ENCODE measurements at regions not wholly inside any gene's neighbourhood (a gene's known extent, or its start where the extent isn't known, plus 50 kb on each side); places are given as distances from the start of the nearest gene placed in this dataset.

DNA sequence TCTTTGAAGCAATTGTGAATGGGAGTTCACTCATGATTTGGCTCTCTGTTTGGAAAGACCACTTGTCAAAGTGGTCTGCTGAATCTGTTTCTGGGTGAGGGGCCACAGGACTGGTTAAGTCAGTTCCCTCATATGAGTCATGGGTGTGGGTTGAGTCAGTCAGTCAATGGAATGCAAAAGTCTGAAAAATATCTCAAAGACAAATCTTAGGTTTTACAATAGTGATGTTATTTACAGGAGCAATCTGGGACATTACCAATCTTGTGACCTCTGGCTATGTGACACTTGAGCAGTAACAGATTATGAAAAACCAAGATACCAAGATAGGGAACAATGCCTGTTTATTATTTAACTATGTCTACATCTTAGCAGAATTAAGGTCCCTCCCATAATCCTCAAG is 311.6 kb downstream of the AASDHPPT start:
- Histone ChIP-seq H3K9me3 (ENCODE audit: control insufficient read depth, insufficient read depth, low read length) (no peaks in the 10 kb centered on the region), H3K9me2 (replicated peaks; ENCODE audit: control insufficient read depth, low read length) (no peaks in the 10 kb centered on the region), H4K20me1 (ENCODE audit: control insufficient read depth, insufficient read depth, low read depth, low read length) (no peaks in the 10 kb centered on the region), H3K27ac (ENCODE audit: low read depth, low read length) (no peak overlapping the region), H3K27me3 (ENCODE audit: control insufficient read depth, low read length) (no peaks in the 10 kb centered on the region), H3K79me2 (ENCODE audit: control insufficient read depth, low read length) (no peaks in the 10 kb centered on the region), H3K4me2 (ENCODE audit: low read length) (no peak overlapping the region), H3K4me3 (ENCODE audit: low read length) (no peak overlapping the region), H3K4me1 (ENCODE audit: control insufficient read depth, low read length) (no peaks in the 10 kb centered on the region), H3K36me3 (ENCODE audit: control insufficient read depth, low read length) (no peaks in the 10 kb centered on the region), H3F3A (ENCODE audit: control insufficient read depth, insufficient read depth) (no peaks in the 10 kb centered on the region)
- TF ChIP-seq CTCF (IDR thresholded peaks at IDR 0.05; ENCODE audit: low read depth, low read length, poor library complexity, severe bottlenecking), result no peak

GRCh38 chr11:106390078-106390477 is 312.6 kb downstream of the AASDHPPT start:
- Histone ChIP-seq H3K4me3 (ENCODE audit: low read length) (no peak overlapping the region), H4K20me1 (ENCODE audit: control insufficient read depth, insufficient read depth, low read depth, low read length) (no peaks in the 10 kb centered on the region), H3K27me3 (ENCODE audit: control insufficient read depth, low read length) (no peaks in the 10 kb centered on the region), H3K36me3 (ENCODE audit: control insufficient read depth, low read length) (no peaks in the 10 kb centered on the region), H3K4me2 (ENCODE audit: low read length) (no peak overlapping the region), H3K4me1 (ENCODE audit: control insufficient read depth, low read length) (no peaks in the 10 kb centered on the region), H3K9me2 (replicated peaks; ENCODE audit: control insufficient read depth, low read length) (no peaks in the 10 kb centered on the region), H3K79me2 (ENCODE audit: control insufficient read depth, low read length) (no peaks in the 10 kb centered on the region), H3K9me3 (ENCODE audit: control insufficient read depth, insufficient read depth, low read length) (no peaks in the 10 kb centered on the region), H3K27ac (ENCODE audit: low read depth, low read length) (no peak overlapping the region), H3F3A (ENCODE audit: control insufficient read depth, insufficient read depth) (no peaks in the 10 kb centered on the region)
- TF ChIP-seq CTCF (IDR thresholded peaks at IDR 0.05; ENCODE audit: low read depth, low read length, poor library complexity, severe bottlenecking) (no peak), EZH2phosphoT487 (IDR thresholded peaks at IDR 0.05; ENCODE audit: borderline replicate concordance, low read length) (no peak)

GRCh38 chr11:106391771-106392420 is 314.4 kb downstream of the AASDHPPT start:
- H3K9me2 ChIP-seq (replicated peaks; ENCODE audit: control insufficient read depth, low read length), result no peaks in the 10 kb centered on the region

More at GRCh38 chr11:106391771-106392420, 314.4 kb downstream of the AASDHPPT start:
- Histone ChIP-seq H3K79me2 (ENCODE audit: control insufficient read depth, low read length) (no peaks in the 10 kb centered on the region), H3K27ac (ENCODE audit: low read depth, low read length) (no peak overlapping the region), H3K4me2 (ENCODE audit: low read length) (no peak overlapping the region), H3F3A (ENCODE audit: control insufficient read depth, insufficient read depth) (no peaks in the 10 kb centered on the region), H3K4me1 (ENCODE audit: control insufficient read depth, low read length) (no peaks in the 10 kb centered on the region), H3K4me3 (ENCODE audit: low read length) (no peak overlapping the region), H3K9me3 (ENCODE audit: control insufficient read depth, insufficient read depth, low read length) (no peaks in the 10 kb centered on the region), H3K36me3 (ENCODE audit: control insufficient read depth, low read length) (no peaks in the 10 kb centered on the region), H3K27me3 (ENCODE audit: control insufficient read depth, low read length) (no peaks in the 10 kb centered on the region), H4K20me1 (ENCODE audit: control insufficient read depth, insufficient read depth, low read depth, low read length) (no peaks in the 10 kb centered on the region)
- no peak for TF ChIP-seq CTCF (IDR thresholded peaks at IDR 0.05; ENCODE audit: low read depth, low read length, poor library complexity, severe bottlenecking)
- TF ChIP-seq EZH2phosphoT487 (IDR thresholded peaks at IDR 0.05; ENCODE audit: borderline replicate concordance, low read length), result no peak
